ENCODE measurements at regions not wholly inside any gene's neighbourhood (a gene's known extent, or its start where the extent isn't known, plus 50 kb on each side); places are given as distances from the start of the nearest gene placed in this dataset.
"Not testable (repeated sequence)": the region's sequence is repeated elsewhere in the genome, so short reads cannot be mapped to it uniquely, and the experiment has no call there.

GRCh38 chr2:145386973-145387372 is 867.1 kb upstream of the ZEB2 start:
- no peak for DNase-seq

GRCh38 chr2:145383961-145384360 is 864.0 kb upstream of the ZEB2 start:
- DNase-seq = no peak

- no peak for DNase-seq
These were observed 860.6 kb upstream of the ZEB2 start for GRCh38 chr2:145380436-145381017.

- DNase-seq = no peak
These were observed 860.0 kb upstream of the ZEB2 start for GRCh38 chr2:145379934-145380333.

- DNase-seq = no peak
These were observed 854.2 kb upstream of the ZEB2 start for GRCh38 chr2:145374165-145374564.

GRCh38 chr2:145367334-145367733 is 847.4 kb upstream of the ZEB2 start:
- not testable (repeated sequence) for DNase-seq

GRCh38 chr2:145366341-145366740 is 846.4 kb upstream of the ZEB2 start:
- no peak for DNase-seq

GRCh38 chr2:145360129-145360790 is 840.3 kb upstream of the ZEB2 start:
- DNase-seq = no peak

GRCh38 chr2:145359561-145359960 is 839.6 kb upstream of the ZEB2 start:
- no peak for DNase-seq

GRCh38 chr2:145356056-145356455 is 836.1 kb upstream of the ZEB2 start:
- DNase-seq = no peak

GRCh38 chr2:145352484-145352883 is 832.6 kb upstream of the ZEB2 start:
- DNase-seq = peak; percentile 30

GRCh38 chr2:145351864-145352425 is 832.0 kb upstream of the ZEB2 start:
- no peak for DNase-seq

GRCh38 chr2:145350011-145350410 is 830.1 kb upstream of the ZEB2 start:
- no peak for DNase-seq

GRCh38 chr2:145344076-145344724 is 824.3 kb upstream of the ZEB2 start:
- DNase-seq = no peak

- DNase-seq = no peak
These were observed 823.4 kb upstream of the ZEB2 start for GRCh38 chr2:145343287-145343686.

- no peak for DNase-seq
These were observed 821.6 kb upstream of the ZEB2 start for GRCh38 chr2:145341536-145341935.

GRCh38 chr2:145339646-145340045 is 819.7 kb upstream of the ZEB2 start:
- no peak for DNase-seq

- no peak for DNase-seq
These were observed 812.4 kb upstream of the ZEB2 start for GRCh38 chr2:145332210-145332898.

GRCh38 chr2:145329971-145330370 is 810.1 kb upstream of the ZEB2 start:
- DNase-seq = no peak

GRCh38 chr2:145325485-145325884 is 805.6 kb upstream of the ZEB2 start:
- DNase-seq = no peak

GRCh38 chr2:145324748-145325147 is 804.8 kb upstream of the ZEB2 start:
- DNase-seq = no peak

- no peak for DNase-seq
These were observed 803.6 kb upstream of the ZEB2 start for GRCh38 chr2:145323512-145323911.

- no peak for DNase-seq
These were observed 801.4 kb upstream of the ZEB2 start for GRCh38 chr2:145321344-145321743.

GRCh38 chr2:145316496-145316895 is 796.6 kb upstream of the ZEB2 start:
- no peak for DNase-seq

All from NCI-H748 treated with DMSO at 0.1 percent for 48 hours (cell line).